Left lung (tissue), 4 donors: ENCODE measurements at regions not wholly inside any gene's neighbourhood (a gene's known extent, or its start where the extent isn't known, plus 50 kb on each side); places are given as distances from the start of the nearest gene placed in this dataset.

Experiments used
- ATAC-seq: fragments of 200-7000 bp; cut with Tn5 transposase; one replicate; pipeline ENCODE4 v1.9.1; 2020; ENCODE audit warnings: moderate library complexity
- DNase-seq, 4 donors: peaks; one replicate each; pipeline ENCODE4 v3.0.0-alpha.2; 2013 to 2020
- H3K27ac ChIP-seq, 2 donors: fragments of 200-600 bp; sonication (generic) in 1 of 2; one replicate each; pipeline versions ENCODE4 v1.5.0 to v1.8.0; 2020 to 2021
- H3K27me3 ChIP-seq, 2 donors: fragments of 200-600 bp; sonication (generic) in 1 of 2; one replicate each; pipeline versions ENCODE4 v1.5.0 to v1.8.0; 2020 to 2021
- H3K36me3 ChIP-seq, 2 donors: fragments of 200-600 bp; sonication (generic) in 1 of 2; one replicate each; pipeline versions ENCODE4 v1.5.0 to v1.8.0; 2020 to 2021
- H3K4me1 ChIP-seq, 2 donors: fragments of 200-600 bp; one replicate each; pipeline ENCODE4 v1.8.0; 2021
- H3K4me3 ChIP-seq, 2 donors: fragments of 200-600 bp; sonication (generic) in 1 of 2; one replicate each; pipeline versions ENCODE4 v1.5.0 to v1.8.0; 2020 to 2021; ENCODE audit warnings: mild to moderate bottlenecking in 1 of 2
- H3K9me3 ChIP-seq, 2 donors: fragments of 200-600 bp; sonication (generic) in 1 of 2; one replicate each; pipeline versions ENCODE4 v1.5.0 to v1.8.0; 2020 to 2021
- CTCF ChIP-seq, 2 donors: fragments of 200-600 bp; sonication (generic) in 1 of 2; IDR thresholded peaks; one replicate each; pipeline versions ENCODE4 v1.5.0 to v1.8.0; 2021; ENCODE audit warnings: antibody characterized with exemption in 2 of 2
- intact Hi-C, 2 donors: fragments of 100-400 bp; cut with DNase I; formaldehyde crosslinking; loops; one replicate each; pipeline versions ENCODE4 v1.11.2 to v1.14.2; 2022
- donor health status: DM: no; HTN: yes; CAD: no.
- donor health status: DM: no; HTN: no; CAD: no.

DNA sequence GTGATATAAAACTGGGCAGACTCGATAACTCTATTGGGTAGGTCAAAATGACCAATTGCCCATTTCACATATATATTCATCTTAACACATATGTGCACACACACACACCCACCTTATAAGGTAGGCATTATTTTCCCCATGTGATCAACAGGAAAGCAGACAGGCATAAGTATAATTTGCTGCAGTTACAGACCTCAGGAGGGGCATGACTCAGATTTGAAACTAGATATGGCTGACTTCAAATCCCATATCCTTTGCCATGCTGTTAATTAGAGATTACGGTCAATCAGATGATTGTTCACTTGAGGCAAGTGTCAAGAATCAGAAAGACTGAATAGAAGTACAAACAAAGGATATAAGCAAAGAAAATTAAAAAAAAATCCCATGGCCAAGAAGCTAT lies 910.6 kb downstream of the NTRK3 start:
- DNase-seq = no peak
- no peak for ATAC-seq
- no peak overlapping the region for H3K27ac ChIP-seq
- no peak for TF ChIP-seq CTCF (IDR thresholded peaks at IDR 0.05)
- H3K4me3 ChIP-seq = no peak overlapping the region
- intact Hi-C loops = no loop called here
- H3K27me3 ChIP-seq = no peaks in the 10 kb centered on the region
- no peaks in the 10 kb centered on the region for H3K36me3 ChIP-seq
- no peaks in the 10 kb centered on the region for H3K4me1 ChIP-seq
- no peaks in the 10 kb centered on the region for H3K9me3 ChIP-seq

- DNase-seq = no peak
- H3K27me3 ChIP-seq = no peaks in the 10 kb centered on the region
- no peak overlapping the region for H3K4me3 ChIP-seq
- H3K27ac ChIP-seq = no peak overlapping the region
- H3K4me1 ChIP-seq = no peaks in the 10 kb centered on the region
- H3K36me3 ChIP-seq = no peaks in the 10 kb centered on the region
- H3K9me3 ChIP-seq = no peaks in the 10 kb centered on the region
- no peak for TF ChIP-seq CTCF (IDR thresholded peaks at IDR 0.05)
- no peak for ATAC-seq
- intact Hi-C loops = no loop called here
Observed at GRCh38 chr15:87343966-87344365, 912.6 kb downstream of the NTRK3 start.

DNA sequence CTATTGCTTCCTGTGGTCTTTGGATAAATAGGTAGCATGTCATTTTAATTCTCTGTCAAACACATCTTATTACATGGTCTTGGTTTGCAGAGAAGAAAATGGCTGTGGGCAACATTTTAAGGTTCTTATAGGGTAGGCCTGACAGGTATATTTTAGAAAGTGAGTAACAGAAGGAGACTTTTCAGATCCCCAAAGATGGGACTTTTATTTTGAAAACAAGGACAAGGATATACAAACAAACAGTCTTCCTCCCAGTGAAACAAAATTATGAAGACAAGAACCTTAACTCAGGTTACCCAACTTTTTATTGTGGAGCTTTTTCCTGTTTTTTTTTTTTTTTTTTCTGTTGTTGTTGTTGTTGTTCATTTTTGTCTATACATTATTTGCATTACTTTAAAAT lies 916.2 kb downstream of the NTRK3 start:
- Histone ChIP-seq H3K4me1 (no peaks in the 10 kb centered on the region), H3K27ac (no peak overlapping the region), H3K9me3 (no peaks in the 10 kb centered on the region), H3K27me3 (no peaks in the 10 kb centered on the region), H3K36me3 (no peaks in the 10 kb centered on the region), H3K4me3 (no peak overlapping the region)
- intact Hi-C loops = no loop called here
- TF ChIP-seq CTCF (IDR thresholded peaks at IDR 0.05) = no peak
- no peak for DNase-seq
- no peak for ATAC-seq

DNA sequence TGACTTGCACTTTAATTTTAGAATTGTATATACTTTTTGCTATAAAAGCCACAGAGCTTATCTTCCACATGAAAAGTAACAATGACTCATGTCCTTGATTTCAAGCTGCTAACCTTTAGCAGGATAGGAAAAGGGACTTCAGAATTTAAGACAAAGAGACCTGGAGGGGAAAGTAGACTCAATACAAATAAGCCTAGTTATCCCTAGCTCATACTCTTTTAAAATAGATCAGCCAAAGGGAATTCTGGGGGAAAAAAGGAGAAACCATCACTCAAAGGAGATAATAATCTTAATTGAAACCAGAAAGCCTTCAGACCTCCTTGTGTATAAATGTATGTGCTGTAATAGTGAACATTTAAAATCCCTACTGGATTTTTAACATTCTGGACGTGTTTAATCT lies 930.3 kb downstream of the NTRK3 start:
- TF ChIP-seq CTCF (IDR thresholded peaks at IDR 0.05) = no peak
- ATAC-seq = no peak
- Histone ChIP-seq H3K4me3 (no peak overlapping the region), H3K4me1 (no peaks in the 10 kb centered on the region), H3K27ac (no peak overlapping the region), H3K36me3 (no peaks in the 10 kb centered on the region), H3K9me3 (no peaks in the 10 kb centered on the region), H3K27me3 (no peaks in the 10 kb centered on the region)
- intact Hi-C loops = no loop called here
- no peak for DNase-seq

DNA sequence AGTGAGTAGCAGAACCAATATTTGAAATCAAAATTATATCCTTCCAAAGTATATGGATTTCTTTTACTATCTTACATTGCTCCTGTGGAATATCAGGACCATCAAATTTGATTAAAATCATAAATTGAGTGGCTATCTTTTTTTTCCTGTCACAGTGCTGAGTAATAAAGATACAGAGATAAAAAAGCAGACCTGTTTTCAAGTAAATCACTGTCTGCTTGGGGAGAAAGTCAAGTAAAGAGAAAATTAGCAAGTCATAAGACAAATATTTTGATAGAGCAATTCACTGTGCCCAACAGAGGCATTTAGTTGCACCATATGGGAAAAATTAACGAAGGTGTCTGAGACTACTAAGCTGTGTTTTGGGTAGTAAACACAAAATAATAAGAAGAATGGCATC lies 933.7 kb downstream of the NTRK3 start:
- Histone ChIP-seq H3K9me3 (no peaks in the 10 kb centered on the region), H3K36me3 (no peaks in the 10 kb centered on the region), H3K27me3 (no peaks in the 10 kb centered on the region), H3K4me3 (no peak overlapping the region), H3K27ac (no peak overlapping the region), H3K4me1 (no peaks in the 10 kb centered on the region)
- ATAC-seq (no peak), DNase-seq (no peak)
- TF ChIP-seq CTCF (IDR thresholded peaks at IDR 0.05) = no peak
- intact Hi-C loops = no loop called here
